ENCODE measurements at regions not wholly inside any gene's neighbourhood (a gene's known extent, or its start where the extent isn't known, plus 50 kb on each side); places are given as distances from the start of the nearest gene placed in this dataset.

GRCh38 chr4:26157541-26157940, 163.3 kb upstream of the RBPJ start:
- Histone ChIP-seq H3K27ac (ENCODE audit: low read depth, low read length) (no peak overlapping the region), H3K4me1 (ENCODE audit: control insufficient read depth, insufficient read depth, low read length, unreplicated experiment) (no peaks in the 10 kb centered on the region), H2AFZ (ENCODE audit: low read length, unreplicated experiment) (no peak overlapping the region), H3K4me3 (ENCODE audit: low read depth, low read length) (no peak overlapping the region), H3K27me3 (ENCODE audit: insufficient read depth, low read length) (no peaks in the 10 kb centered on the region), H3K36me3 (ENCODE audit: insufficient read depth, low read length) (no peaks in the 10 kb centered on the region), H3K79me2 (ENCODE audit: control insufficient read depth, insufficient read depth, low read length, unreplicated experiment) (no peaks in the 10 kb centered on the region)

- no peaks in the 10 kb centered on the region for H3K4me1 ChIP-seq (ENCODE audit: control insufficient read depth, insufficient read depth, low read length, unreplicated experiment)
- H3K27ac ChIP-seq (ENCODE audit: low read depth, low read length): no peak overlapping the region
- no peaks in the 10 kb centered on the region for H3K79me2 ChIP-seq (ENCODE audit: control insufficient read depth, insufficient read depth, low read length, unreplicated experiment)
- H3K27me3 ChIP-seq (ENCODE audit: insufficient read depth, low read length): no peaks in the 10 kb centered on the region
- H2AFZ ChIP-seq (ENCODE audit: low read length, unreplicated experiment): no peak overlapping the region
- no peak overlapping the region for H3K4me3 ChIP-seq (ENCODE audit: low read depth, low read length)
- H3K36me3 ChIP-seq (ENCODE audit: insufficient read depth, low read length): no peaks in the 10 kb centered on the region
These were observed 160.2 kb upstream of the RBPJ start for GRCh38 chr4:26160591-26160990.

GRCh38 chr4:26161030-26161824, 159.6 kb upstream of the RBPJ start:
- Histone ChIP-seq H2AFZ (ENCODE audit: low read length, unreplicated experiment) (no peak overlapping the region), H3K27ac (ENCODE audit: low read depth, low read length) (no peak overlapping the region), H3K27me3 (ENCODE audit: insufficient read depth, low read length) (no peaks in the 10 kb centered on the region)

GRCh38 chr4:26162101-26162500, 158.7 kb upstream of the RBPJ start:
- no peaks in the 10 kb centered on the region for H3K4me1 ChIP-seq (ENCODE audit: control insufficient read depth, insufficient read depth, low read length, unreplicated experiment)
- no peaks in the 10 kb centered on the region for H3K36me3 ChIP-seq (ENCODE audit: insufficient read depth, low read length)
- no peaks in the 10 kb centered on the region for H3K79me2 ChIP-seq (ENCODE audit: control insufficient read depth, insufficient read depth, low read length, unreplicated experiment)
- H3K4me3 ChIP-seq (ENCODE audit: low read depth, low read length): no peak overlapping the region
- no peak overlapping the region for H3K27ac ChIP-seq (ENCODE audit: low read depth, low read length)
- H3K27me3 ChIP-seq (ENCODE audit: insufficient read depth, low read length): no peaks in the 10 kb centered on the region
- no peak overlapping the region for H2AFZ ChIP-seq (ENCODE audit: low read length, unreplicated experiment)

More at GRCh38 chr4:26161030-26161824, 159.6 kb upstream of the RBPJ start:
- no peaks in the 10 kb centered on the region for H3K4me1 ChIP-seq (ENCODE audit: control insufficient read depth, insufficient read depth, low read length, unreplicated experiment)
- no peaks in the 10 kb centered on the region for H3K36me3 ChIP-seq (ENCODE audit: insufficient read depth, low read length)
- H3K4me3 ChIP-seq (ENCODE audit: low read depth, low read length): no peak overlapping the region
- H3K79me2 ChIP-seq (ENCODE audit: control insufficient read depth, insufficient read depth, low read length, unreplicated experiment): no peaks in the 10 kb centered on the region

- H3K79me2 ChIP-seq (ENCODE audit: control insufficient read depth, insufficient read depth, low read length, unreplicated experiment): no peaks in the 10 kb centered on the region
- H2AFZ ChIP-seq (ENCODE audit: low read length, unreplicated experiment): no peak overlapping the region
- no peaks in the 10 kb centered on the region for H3K4me1 ChIP-seq (ENCODE audit: control insufficient read depth, insufficient read depth, low read length, unreplicated experiment)
- no peak overlapping the region for H3K27ac ChIP-seq (ENCODE audit: low read depth, low read length)
- H3K27me3 ChIP-seq (ENCODE audit: insufficient read depth, low read length): no peaks in the 10 kb centered on the region
- H3K4me3 ChIP-seq (ENCODE audit: low read depth, low read length): no peak overlapping the region
- no peaks in the 10 kb centered on the region for H3K36me3 ChIP-seq (ENCODE audit: insufficient read depth, low read length)
These were observed 157.1 kb upstream of the RBPJ start for GRCh38 chr4:26163425-26164362.

GRCh38 chr4:26171501-26171900, 149.3 kb upstream of the RBPJ start:
- Histone ChIP-seq H3K36me3 (ENCODE audit: insufficient read depth, low read length) (no peaks in the 10 kb centered on the region), H3K27me3 (ENCODE audit: insufficient read depth, low read length) (no peaks in the 10 kb centered on the region), H2AFZ (ENCODE audit: low read length, unreplicated experiment) (no peak overlapping the region), H3K4me1 (ENCODE audit: control insufficient read depth, insufficient read depth, low read length, unreplicated experiment) (no peaks in the 10 kb centered on the region), H3K79me2 (ENCODE audit: control insufficient read depth, insufficient read depth, low read length, unreplicated experiment) (no peaks in the 10 kb centered on the region), H3K27ac (ENCODE audit: low read depth, low read length) (no peak overlapping the region), H3K4me3 (ENCODE audit: low read depth, low read length) (no peak overlapping the region)

GRCh38 chr4:26171941-26172340, 148.9 kb upstream of the RBPJ start:
- no peak overlapping the region for H2AFZ ChIP-seq (ENCODE audit: low read length, unreplicated experiment)
- H3K4me3 ChIP-seq (ENCODE audit: low read depth, low read length): no peak overlapping the region
- no peaks in the 10 kb centered on the region for H3K79me2 ChIP-seq (ENCODE audit: control insufficient read depth, insufficient read depth, low read length, unreplicated experiment)
- H3K36me3 ChIP-seq (ENCODE audit: insufficient read depth, low read length): no peaks in the 10 kb centered on the region
- no peak overlapping the region for H3K27ac ChIP-seq (ENCODE audit: low read depth, low read length)
- no peaks in the 10 kb centered on the region for H3K27me3 ChIP-seq (ENCODE audit: insufficient read depth, low read length)
- peaks cover 4% of the 10 kb centered on the region for H3K4me1 ChIP-seq (ENCODE audit: control insufficient read depth, insufficient read depth, low read length, unreplicated experiment)

- peaks cover 4% of the 10 kb centered on the region for H3K4me1 ChIP-seq (ENCODE audit: control insufficient read depth, insufficient read depth, low read length, unreplicated experiment)
- H2AFZ ChIP-seq (ENCODE audit: low read length, unreplicated experiment): no peak overlapping the region
- H3K4me3 ChIP-seq (ENCODE audit: low read depth, low read length): no peak overlapping the region
- H3K79me2 ChIP-seq (ENCODE audit: control insufficient read depth, insufficient read depth, low read length, unreplicated experiment): no peaks in the 10 kb centered on the region
- no peaks in the 10 kb centered on the region for H3K36me3 ChIP-seq (ENCODE audit: insufficient read depth, low read length)
- no peak overlapping the region for H3K27ac ChIP-seq (ENCODE audit: low read depth, low read length)
- H3K27me3 ChIP-seq (ENCODE audit: insufficient read depth, low read length): no peaks in the 10 kb centered on the region
These were observed 147.2 kb upstream of the RBPJ start for GRCh38 chr4:26173619-26174018.

GRCh38 chr4:26174027-26174426, 146.8 kb upstream of the RBPJ start:
- Histone ChIP-seq H3K27me3 (ENCODE audit: insufficient read depth, low read length) (no peaks in the 10 kb centered on the region), H3K4me1 (ENCODE audit: control insufficient read depth, insufficient read depth, low read length, unreplicated experiment) (peaks cover 4% of the 10 kb centered on the region), H3K79me2 (ENCODE audit: control insufficient read depth, insufficient read depth, low read length, unreplicated experiment) (no peaks in the 10 kb centered on the region), H3K4me3 (ENCODE audit: low read depth, low read length) (no peak overlapping the region), H2AFZ (ENCODE audit: low read length, unreplicated experiment) (no peak overlapping the region), H3K36me3 (ENCODE audit: insufficient read depth, low read length) (no peaks in the 10 kb centered on the region), H3K27ac (ENCODE audit: low read depth, low read length) (no peak overlapping the region)

GRCh38 chr4:26175006-26175786, 145.6 kb upstream of the RBPJ start:
- peaks cover 4% of the 10 kb centered on the region for H3K4me1 ChIP-seq (ENCODE audit: control insufficient read depth, insufficient read depth, low read length, unreplicated experiment)
- H3K27me3 ChIP-seq (ENCODE audit: insufficient read depth, low read length): no peaks in the 10 kb centered on the region
- no peak overlapping the region for H2AFZ ChIP-seq (ENCODE audit: low read length, unreplicated experiment)
- H3K79me2 ChIP-seq (ENCODE audit: control insufficient read depth, insufficient read depth, low read length, unreplicated experiment): no peaks in the 10 kb centered on the region
- no peak overlapping the region for H3K27ac ChIP-seq (ENCODE audit: low read depth, low read length)
- H3K36me3 ChIP-seq (ENCODE audit: insufficient read depth, low read length): no peaks in the 10 kb centered on the region
- no peak overlapping the region for H3K4me3 ChIP-seq (ENCODE audit: low read depth, low read length)

Measured in ACC112 (cell line).